Panc1 (cell line): ENCODE measurements at regions not wholly inside any gene's neighbourhood (a gene's known extent, or its start where the extent isn't known, plus 50 kb on each side); places are given as distances from the start of the nearest gene placed in this dataset.

ENCODE experiments used
- ATAC-seq: fragments of 200-7000 bp; cut with Tn5 transposase; 2 replicates; pipeline ENCODE4 v1.9.1; 2020; ENCODE audit warnings: mild to moderate bottlenecking, moderate library complexity
- BruUV-seq: library from RNA; stranded (reverse); fragments of 400-500 nt; replicated peaks from 2 replicates; lab custom pipeline; 2021; lab: Mats Ljungman, UMichigan
- CTCF ChIA-PET: fragments of 300-600 bp; sonication (Branson Sonifier 250); formaldehyde crosslinking; loops from one replicate; lab custom pipeline; 2022; ENCODE audit warnings: antibody characterized with exemption; lab: Charles Lee
- POLR2A ChIA-PET: fragments of 300-600 bp; sonication (Branson Sonifier 250); formaldehyde crosslinking; loops from one replicate; lab custom pipeline; 2022; ENCODE audit warnings: antibody characterized with exemption; lab: Charles Lee
- DNase-seq: peaks from one replicate; pipeline ENCODE4 v3.0.0-alpha.2; 2010; ENCODE audit warnings: low read depth, low spot score
- H3K27ac ChIP-seq: 2 replicates; pipeline ENCODE4 v1.5.1; 2011; ENCODE audit warnings: mild to moderate bottlenecking, low read length, inconsistent platforms
- H3K27me3 ChIP-seq: fragments of 200-500 bp; sonication (Bioruptor generic); 2 replicates; pipeline ENCODE4 v1.6.0; 2014; ENCODE audit warnings: low read length, inconsistent platforms; ENCODE audit not compliant: control insufficient read depth, insufficient read depth
- H3K36me3 ChIP-seq: fragments of 200-500 bp; sonication (Bioruptor generic); 2 replicates; pipeline ENCODE4 v1.5.1; 2014; ENCODE audit warnings: inconsistent platforms, mild to moderate bottlenecking, low read length, moderate library complexity; ENCODE audit not compliant: control insufficient read depth, insufficient read depth
- H3K4me1 ChIP-seq: 2 replicates; pipeline ENCODE4 v1.5.1; 2011; ENCODE audit warnings: inconsistent platforms, mild to moderate bottlenecking, low read length, moderate library complexity; ENCODE audit not compliant: control insufficient read depth, insufficient read depth
- H3K4me3 ChIP-seq, 2 experiments: 2 replicates each; pipeline ENCODE4 v1.5.1; 2011 to 2012; ENCODE audit warnings: low read depth in 2 of 2, low read length in 2 of 2, mild to moderate bottlenecking in 2 of 2, inconsistent platforms in 1 of 2, moderate library complexity in 1 of 2
- H3K9me3 ChIP-seq: fragments of 200-500 bp; sonication (Bioruptor generic); 2 replicates; pipeline ENCODE4 v1.5.1; 2014; ENCODE audit warnings: low read depth, mild to moderate bottlenecking, inconsistent platforms, low read length, moderate library complexity; ENCODE audit not compliant: control insufficient read depth, insufficient read depth
- CTCF ChIP-seq: fragments of 450-650 bp; IDR thresholded peaks from 2 replicates; pipeline ENCODE4 v1.5.1; 2017; ENCODE audit warnings: mild to moderate bottlenecking
- POLR2AphosphoS5 ChIP-seq: IDR thresholded peaks from 2 replicates; pipeline ENCODE4 v1.6.1; 2012; ENCODE audit warnings: mild to moderate bottlenecking, low read depth, low read length, moderate library complexity
- REST ChIP-seq, 2 experiments: IDR thresholded peaks; 2 replicates each; pipeline ENCODE4 v1.6.1; 2011 to 2012; ENCODE audit warnings: low read depth in 2 of 2, control low read depth in 1 of 2, low read length in 1 of 2, mild to moderate bottlenecking in 1 of 2, moderate library complexity in 1 of 2; ENCODE audit not compliant: insufficient read depth in 1 of 2
- SIN3A ChIP-seq: IDR thresholded peaks from 2 replicates; pipeline ENCODE4 v1.6.1; 2012; ENCODE audit warnings: low read depth, mild to moderate bottlenecking, low read length, moderate library complexity, borderline replicate concordance; ENCODE audit not compliant: insufficient read depth
- TCF7L2 ChIP-seq: IDR thresholded peaks from 2 replicates; pipeline ENCODE4 v1.6.1; 2011; ENCODE audit warnings: mild to moderate bottlenecking, low read depth, low read length, inconsistent platforms
- in situ Hi-C: cut with HindIII; loops from 2 replicates; pipeline ENCODE4 v1.10.0; 2016; ENCODE audit warnings: low sequenced_read_pairs, low pct_unique_long_range_greater_than_20kb
- intact Hi-C: fragments of 100-400 bp; cut with micrococcal nuclease; formaldehyde crosslinking; loops from one replicate; pipeline ENCODE4 v1.10.0; 2022; ENCODE audit not compliant: unreplicated experiment

- ATAC-seq (no peak), DNase-seq (no peak)
- intact Hi-C loops, result no loop called here
- ChIA-PET CTCF (no interaction called here), POLR2A (no interaction called here)
- H3K4me1 ChIP-seq, result no peaks in the 10 kb centered on the region; the same call in 1 of the 2 replicates
- no peaks in the 10 kb centered on the region for H3K9me3 ChIP-seq
- BruUV-seq, result no TSS peak
- in situ Hi-C loops, result no loop called here
- no peaks in the 10 kb centered on the region for H3K27me3 ChIP-seq
- no peak for TF ChIP-seq REST (IDR thresholded peaks at IDR 0.05; ENCODE audit: insufficient read depth in 1 of 2, low read depth in 2 of 2, low read length in 1 of 2)
- no peak for TF ChIP-seq TCF7L2
- no peak for TF ChIP-seq SIN3A
- TF ChIP-seq POLR2AphosphoS5, result no peak
- no peak for TF ChIP-seq CTCF
- H3K36me3 ChIP-seq, result no peaks in the 10 kb centered on the region
- no peak overlapping the region for H3K27ac ChIP-seq
- H3K4me3 ChIP-seq, result no peak overlapping the region
These were observed 125.1 kb upstream of the MGAT5 start for GRCh38 chr2:134128746-134129145.

GRCh38 chr2:134129900-134130537, 123.9 kb upstream of the MGAT5 start:
- ChIA-PET CTCF (no interaction called here), POLR2A (no interaction called here)
- Histone ChIP-seq H3K27me3 (no peaks in the 10 kb centered on the region), H3K9me3 (no peaks in the 10 kb centered on the region), H3K27ac (no peak overlapping the region), H3K4me1 (no peaks in the 10 kb centered on the region), H3K4me3 (no peak overlapping the region), H3K36me3 (no peaks in the 10 kb centered on the region)
- in situ Hi-C loops (no loop called here), intact Hi-C loops (no loop called here)
- no TSS peak for BruUV-seq
- DNase-seq, result no peak
- TF ChIP-seq POLR2AphosphoS5 (no peak), TCF7L2 (no peak), REST (IDR thresholded peaks at IDR 0.05; ENCODE audit: insufficient read depth in 1 of 2, low read depth in 2 of 2, low read length in 1 of 2) (no peak)
- no peak for ATAC-seq
